HepG2 (cell line): ENCODE measurements at regions not wholly inside any gene's neighbourhood (a gene's known extent, or its start where the extent isn't known, plus 50 kb on each side); places are given as distances from the start of the nearest gene placed in this dataset.
A peak's percentile ranks its signal among the peaks of the same experiment; 100 is the strongest.

Experiments used
- ATAC-seq: fragments of 200-7000 bp; cut with Tn5 transposase; 3 replicates; pipeline ENCODE4 v1.9.1; 2020; ENCODE audit warnings: mild to moderate bottlenecking, moderate library complexity
- BruUV-seq: library from RNA; stranded (reverse); fragments of 400-500 nt; replicated peaks from 2 replicates; lab custom pipeline; 2021; lab: Mats Ljungman, UMichigan
- CTCF ChIA-PET: fragments of 300-600 bp; formaldehyde crosslinking; extraction: SDS; loops from one replicate; lab custom pipeline; 2021; ENCODE audit warnings: low total read pairs, inconsistent platforms, low intra/inter-chr PET ratio; lab: Yijun Ruan, JAX
- POLR2A ChIA-PET: fragments of 350-600 bp; sonication (Branson Sonifier 250); formaldehyde crosslinking; loops from one replicate; lab custom pipeline; 2020; ENCODE audit warnings: antibody characterized with exemption, inconsistent platforms; lab: Yijun Ruan, JAX
- DNase-seq: peaks from one replicate; pipeline ENCODE4 v3.0.0-alpha.2; 2015; ENCODE audit warnings: low spot score
- FAIRE-seq: peaks from 3 replicates; lab custom pipeline; 2011; peaks lifted over from hg19 to GRCh38; lab: Jason Lieb, UNC
- H2AFZ ChIP-seq: one replicate; pipeline ENCODE4 v1.6.1; 2011; ENCODE audit warnings: low read length, inconsistent platforms
- H3K27ac ChIP-seq: fragments of 300-600 bp; 3 replicates; pipeline ENCODE4 v1.8.0; 2011; ENCODE audit warnings: mixed run types, mild to moderate bottlenecking, mixed read lengths, low read length, inconsistent platforms; ENCODE audit not compliant: insufficient read depth; ENCODE audit errors: extremely low read length
- H3K27me3 ChIP-seq, 2 experiments: fragments of 200-600 bp in 1 of 2; 2 replicates in 1 of 2; 3 replicates in 1 of 2; pipeline versions ENCODE4 v1.6.0 to v1.8.0; 2011; ENCODE audit warnings: low read length in 2 of 2, mild to moderate bottlenecking in 2 of 2, moderate library complexity in 2 of 2, inconsistent platforms in 1 of 2; ENCODE audit not compliant: insufficient read depth in 2 of 2, control insufficient read depth in 1 of 2
- H3K36me3 ChIP-seq, 2 experiments: fragments of 200-600 bp in 1 of 2; replicated peaks in 1 of 2; 2 replicates in 1 of 2; 3 replicates in 1 of 2; pipeline versions ENCODE4 v1.5.1 to v1.8.0; 2011; ENCODE audit warnings: low read length in 2 of 2, inconsistent platforms in 1 of 2; ENCODE audit not compliant: insufficient read depth in 2 of 2, control insufficient read depth in 1 of 2
- H3K4me1 ChIP-seq: 2 replicates; pipeline ENCODE4 v1.5.1; 2012; ENCODE audit warnings: low read length, inconsistent platforms; ENCODE audit not compliant: insufficient read depth
- H3K4me2 ChIP-seq: 2 replicates; pipeline ENCODE4 v1.6.0; 2011; ENCODE audit warnings: low read depth, low read length, inconsistent platforms
- H3K4me3 ChIP-seq, 3 experiments: fragments of 200-600 bp in 1 of 3; sonication (generic), shearing (Covaris generic) in 1 of 3; replicated peaks in 1 of 3; 2 replicates each; pipeline ENCODE4 v1.5.1; 2011 to 2016; ENCODE audit warnings: low read length in 3 of 3, inconsistent platforms in 2 of 3, low read depth in 2 of 3, mild to moderate bottlenecking in 2 of 3, control low read depth in 1 of 3, mixed read lengths in 1 of 3; ENCODE audit not compliant: insufficient read depth in 1 of 3
- H3K79me2 ChIP-seq: one replicate; pipeline ENCODE4 v1.6.1; 2011; ENCODE audit warnings: low read length, inconsistent platforms; ENCODE audit not compliant: insufficient read depth
- H3K9ac ChIP-seq: 2 replicates; pipeline ENCODE4 v1.6.0; 2011; ENCODE audit warnings: mild to moderate bottlenecking, low read depth, low read length, inconsistent platforms; ENCODE audit not compliant: insufficient read depth
- H3K9me3 ChIP-seq: 2 replicates; pipeline ENCODE4 v1.5.1; 2012; ENCODE audit warnings: mild to moderate bottlenecking, low read length
- H4K20me1 ChIP-seq: 2 replicates; pipeline ENCODE4 v1.6.0; 2011; ENCODE audit warnings: inconsistent platforms, mild to moderate bottlenecking, low read length, moderate library complexity; ENCODE audit not compliant: insufficient read depth
- BCL6 ChIP-seq: IDR thresholded peaks from 2 replicates; pipeline ENCODE4 v1.6.1; 2016; ENCODE audit warnings: missing genetic modification reagents, missing compliant biosample characterization
- FOXA1 ChIP-seq, 2 experiments: fragments of 450-650 bp in 1 of 2; sonication (generic) in 1 of 2; formaldehyde crosslinking in 1 of 2; IDR thresholded peaks; 2 replicates each; pipeline versions ENCODE4 v1.4.0 to v1.6.1; 2016 to 2020; ENCODE audit warnings: missing genetic modification reagents in 1 of 2
- FOXA3 ChIP-seq: IDR thresholded peaks from 2 replicates; pipeline ENCODE4 v1.6.1; 2016; ENCODE audit warnings: missing genetic modification reagents, missing compliant biosample characterization
- FOXM1 ChIP-seq: sonication (generic); formaldehyde crosslinking; IDR thresholded peaks from 2 replicates; pipeline ENCODE4 v1.5.0; 2020; ENCODE audit warnings: missing genetic modification reagents
- GATAD2A ChIP-seq: IDR thresholded peaks from 2 replicates; pipeline ENCODE4 v1.6.1; 2016
- HNF4A ChIP-seq: sonication (generic); formaldehyde crosslinking; IDR thresholded peaks from 2 replicates; pipeline ENCODE4 v1.4.0; 2020; ENCODE audit warnings: missing genetic modification reagents
- MBNL3 ChIP-seq: fragments of 250-450 bp; sonication (Bioruptor Pico); conservative IDR thresholded peaks from 2 replicates; pipeline ENCODE4 v1.8.0; 2022; ENCODE audit warnings: mild to moderate bottlenecking, inconsistent platforms
- MED1 ChIP-seq: sonication (generic); formaldehyde crosslinking; IDR thresholded peaks from 2 replicates; pipeline ENCODE4 v1.4.0; 2020; ENCODE audit warnings: missing genetic modification reagents
- NR2F6 ChIP-seq, 2 experiments: IDR thresholded peaks; 2 replicates each; pipeline ENCODE4 v1.6.1; 2016; ENCODE audit warnings: antibody characterized with exemption in 1 of 2, mild to moderate bottlenecking in 1 of 2
- RARA ChIP-seq: IDR thresholded peaks from 2 replicates; pipeline ENCODE4 v1.6.1; 2016; ENCODE audit warnings: missing genetic modification reagents, missing compliant biosample characterization
- SRY ChIP-seq: sonication (generic); formaldehyde crosslinking; IDR thresholded peaks from 2 replicates; pipeline ENCODE4 v1.8.0; 2022; ENCODE audit warnings: mild to moderate bottlenecking, missing genetic modification reagents
- ZNF644 ChIP-seq: IDR thresholded peaks from 2 replicates; pipeline ENCODE4 v1.6.1; 2016; ENCODE audit warnings: low read depth
- WGBS: methylation state at CpG from one replicate; pipeline ENCODE4 v1.1.6; 2017; ENCODE audit warnings: low lambda C conversion rate; 5-methylcytosine and 5-hydroxymethylcytosine counted together
- in situ Hi-C: cut with HindIII; loops from 2 replicates; pipeline ENCODE4 v1.10.0; 2017; ENCODE audit warnings: low pct_unique_long_range_greater_than_20kb; ENCODE audit not compliant: extremely low pct_ligation_motif_present
- intact Hi-C: fragments of 100-400 bp; cut with micrococcal nuclease; formaldehyde crosslinking; loops from one replicate; pipeline ENCODE4 v1.10.0; 2022; ENCODE audit not compliant: unreplicated experiment

GRCh38 chr21:38986406-38986805 lies 180.7 kb downstream of the ETS2 start:
- WGBS = 65% methylated on average over 5 of the region's 5 CpGs
- FAIRE-seq (no peak), DNase-seq (peak; percentile 30), ATAC-seq (no peak)
- H3K4me3 ChIP-seq = no peak overlapping the region
- BruUV-seq = no TSS peak
- H3K4me2 ChIP-seq = no peak overlapping the region
- no peaks in the 10 kb centered on the region for H4K20me1 ChIP-seq
- H2AFZ ChIP-seq = no peak overlapping the region
- in situ Hi-C loops = no loop called here
- no peaks in the 10 kb centered on the region for H3K36me3 ChIP-seq
- H3K4me1 ChIP-seq = peaks cover 82% of the 10 kb centered on the region
- H3K9ac ChIP-seq = no peak overlapping the region
- H3K9me3 ChIP-seq = no peaks in the 10 kb centered on the region
- TF ChIP-seq FOXA1 (IDR thresholded peaks at IDR 0.05) (no peak), FOXA1 (CRISPR knock-in tag; IDR thresholded peaks at IDR 0.05) (peak; percentile 59; the same call in 1 of the 2 replicates), BCL6 (CRISPR knock-in tag) (peak; percentile 42; the same call in 1 of the 2 replicates), MED1 (CRISPR knock-in tag) (peak; percentile 25; the same call in 1 of the 2 replicates), MBNL3 (CRISPR knock-in tag) (no peak), FOXM1 (CRISPR knock-in tag) (no peak), FOXA3 (peak; percentile 46; the same call in 1 of the 2 replicates), GATAD2A (0 out of 2 replicates have a peak, but pooled peaks have one; percentile 14), ZNF644 (0 out of 2 replicates have a peak, but pooled peaks have one; percentile 36), RARA (CRISPR knock-in tag) (0 out of 2 replicates have a peak, but pooled peaks have one; percentile 31), HNF4A (CRISPR knock-in tag) (peak; percentile 51), SRY (CRISPR knock-in tag) (no peak), NR2F6 (IDR thresholded peaks at IDR 0.05) (no peak), NR2F6 (CRISPR knock-in tag; IDR thresholded peaks at IDR 0.05) (peak; percentile 41; the same call in 1 of the 2 replicates)
- no peaks in the 10 kb centered on the region for H3K79me2 ChIP-seq
- no peak overlapping the region for H3K27ac ChIP-seq
- ChIA-PET POLR2A (no interaction called here), CTCF (no interaction called here)
- intact Hi-C loops = no loop called here
- H3K27me3 ChIP-seq = no peaks in the 10 kb centered on the region; a peak in 1 of 5 replicates
